ENCODE measurements at regions not wholly inside any gene's neighbourhood (a gene's known extent, or its start where the extent isn't known, plus 50 kb on each side); places are given as distances from the start of the nearest gene placed in this dataset.

DNA sequence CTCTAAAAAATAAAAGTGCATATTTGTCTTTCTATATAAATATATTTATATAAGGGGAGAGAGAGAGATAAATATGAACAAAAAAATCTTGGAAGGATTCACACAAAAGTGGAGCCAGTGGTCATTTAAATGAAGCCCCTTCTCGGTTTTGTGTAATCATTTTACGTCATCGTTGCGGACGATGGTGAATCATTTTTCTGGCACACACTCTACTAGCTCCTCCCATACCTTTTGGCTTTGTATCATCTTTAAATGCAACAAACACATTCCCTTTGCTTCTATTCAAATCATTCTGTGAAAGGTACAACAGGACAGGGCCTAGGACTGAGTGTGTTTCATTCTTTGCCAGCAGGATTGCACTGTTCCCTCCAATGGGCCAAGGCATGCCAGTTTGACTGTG lies 186.8 kb downstream of the TGFB2 start:
- CTCF ChIA-PET, result interaction anchor here (0.6 kb wide), 1 partner anchor 308 kb away, joined by 3 read pairs; no protein-coding TSS in a partner anchor
- intact Hi-C loops (cut with micrococcal nuclease), result no loop called here
- RAD21 ChIA-PET (ENCODE audit: low non-redundant PET in 1 of 2, low total read pairs in 2 of 2, uncharacterized antibody in 2 of 2, unreplicated experiment in 2 of 2), result no interaction called here
- no TSS peak for BruUV-seq (replicated peaks)
- Histone ChIP-seq H3K9ac (ENCODE audit: low read length) (no peak overlapping the region), H3K4me3 (replicated peaks in 1 of 2; ENCODE audit: low read depth in 1 of 2, low read length in 2 of 2) (no peak overlapping the region), H3K36me3 (ENCODE audit: control insufficient read depth in 1 of 2, insufficient read depth in 2 of 2, low read length in 2 of 2) (no peaks in the 10 kb centered on the region), H3K9me3 (ENCODE audit: control insufficient read depth in 1 of 2, insufficient read depth in 1 of 2, low read depth in 1 of 2, low read length in 2 of 2) (no peaks in the 10 kb centered on the region), H2AFZ (ENCODE audit: low read depth, low read length, poor library complexity, severe bottlenecking) (no peak overlapping the region), H3K4me2 (ENCODE audit: low read length) (no peak overlapping the region), H3K79me2 (ENCODE audit: insufficient read depth, low read length) (no peaks in the 10 kb centered on the region), H3K4me1 (ENCODE audit: control insufficient read depth in 1 of 2, insufficient read depth in 2 of 2, low read length in 2 of 2) (peaks cover 0 to 4% of the 10 kb centered on the region in 2 experiments; a peak in 1 of 4 replicates), H3K27ac (ENCODE audit: low read depth, low read length) (no peak overlapping the region), H4K20me1 (ENCODE audit: insufficient read depth) (no peaks in the 10 kb centered on the region), H3K27me3 (ENCODE audit: insufficient read depth, low read length) (no peaks in the 10 kb centered on the region), H3K9me2 (ENCODE audit: insufficient read depth) (no peaks in the 10 kb centered on the region; the same call in 1 of the 2 replicates)
- POLR2A ChIA-PET, result no interaction called here
- DNase-seq (ENCODE audit: low read depth, low spot score) (no peak), ATAC-seq (no peak)
- TF ChIP-seq TCF7L2 (IDR thresholded peaks at IDR 0.05; ENCODE audit: borderline replicate concordance, extremely low read depth, insufficient read depth, insufficient read length) (no peak), ZNF274 (IDR thresholded peaks at IDR 0.05; ENCODE audit: low read depth, low read length) (no peak), ZFX (IDR thresholded peaks at IDR 0.05) (no peak), EZH2 (IDR thresholded peaks at IDR 0.05) (no peak)

DNA sequence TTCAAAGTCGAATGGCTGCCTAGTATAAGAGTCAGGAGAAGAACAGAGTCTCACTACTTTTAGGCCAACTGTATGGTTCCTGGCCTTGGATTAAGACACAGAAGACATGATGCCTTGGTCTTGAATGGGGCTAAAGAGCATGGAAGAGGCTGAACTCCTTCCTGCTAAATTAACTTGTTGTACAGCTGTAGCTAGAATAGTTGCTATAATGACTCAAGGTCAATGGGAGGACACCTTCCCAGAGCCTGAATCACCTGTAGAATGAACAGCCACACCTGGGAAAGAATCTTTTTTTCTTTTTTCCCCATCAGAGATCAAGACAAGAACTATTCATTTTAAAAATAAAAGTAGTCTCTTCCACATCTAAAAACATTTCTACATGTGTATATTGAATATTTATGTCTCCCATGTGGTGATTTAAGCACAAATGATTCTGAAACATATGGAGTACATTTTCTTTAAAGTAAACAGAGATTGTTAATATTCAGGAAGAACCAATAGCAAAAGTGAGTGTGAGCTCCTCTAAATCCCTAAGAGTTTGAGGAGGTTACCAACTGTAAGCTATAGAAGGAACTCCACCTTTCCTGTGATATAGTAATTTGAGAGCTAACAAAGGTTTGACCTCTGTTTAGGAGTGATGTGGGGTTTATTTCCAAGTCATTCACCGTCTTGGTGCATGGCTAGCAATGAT lies 191.3 kb downstream of the TGFB2 start:
- Histone ChIP-seq H3K79me2 (ENCODE audit: insufficient read depth, low read length) (no peaks in the 10 kb centered on the region), H3K36me3 (ENCODE audit: control insufficient read depth in 1 of 2, insufficient read depth in 2 of 2, low read length in 2 of 2) (no peaks in the 10 kb centered on the region), H3K4me3 (replicated peaks in 1 of 2; ENCODE audit: low read depth in 1 of 2, low read length in 2 of 2) (no peak overlapping the region), H3K27ac (ENCODE audit: low read depth, low read length) (no peak overlapping the region), H3K9ac (ENCODE audit: low read length) (no peak overlapping the region), H2AFZ (ENCODE audit: low read depth, low read length, poor library complexity, severe bottlenecking) (no peak overlapping the region), H3K9me2 (ENCODE audit: insufficient read depth) (no peaks in the 10 kb centered on the region), H3K4me1 (ENCODE audit: control insufficient read depth in 1 of 2, insufficient read depth in 2 of 2, low read length in 2 of 2) (peaks cover 0 to 4% of the 10 kb centered on the region in 2 experiments; a peak in 1 of 4 replicates), H3K9me3 (ENCODE audit: control insufficient read depth in 1 of 2, insufficient read depth in 1 of 2, low read depth in 1 of 2, low read length in 2 of 2) (no peaks in the 10 kb centered on the region), H4K20me1 (ENCODE audit: insufficient read depth) (no peaks in the 10 kb centered on the region), H3K4me2 (ENCODE audit: low read length) (no peak overlapping the region), H3K27me3 (ENCODE audit: insufficient read depth, low read length) (no peaks in the 10 kb centered on the region)
- ATAC-seq (no peak), DNase-seq (ENCODE audit: low read depth, low spot score) (no peak)
- ChIA-PET RAD21 (ENCODE audit: low non-redundant PET in 1 of 2, low total read pairs in 2 of 2, uncharacterized antibody in 2 of 2, unreplicated experiment in 2 of 2) (no interaction called here), POLR2A (no interaction called here), CTCF (no interaction called here)
- TF ChIP-seq ZNF274 (IDR thresholded peaks at IDR 0.05; ENCODE audit: low read depth, low read length), result no peak
- TF ChIP-seq CEBPB (IDR thresholded peaks at IDR 0.05; ENCODE audit: low read depth), result no peak
- TF ChIP-seq, protein P1, sequence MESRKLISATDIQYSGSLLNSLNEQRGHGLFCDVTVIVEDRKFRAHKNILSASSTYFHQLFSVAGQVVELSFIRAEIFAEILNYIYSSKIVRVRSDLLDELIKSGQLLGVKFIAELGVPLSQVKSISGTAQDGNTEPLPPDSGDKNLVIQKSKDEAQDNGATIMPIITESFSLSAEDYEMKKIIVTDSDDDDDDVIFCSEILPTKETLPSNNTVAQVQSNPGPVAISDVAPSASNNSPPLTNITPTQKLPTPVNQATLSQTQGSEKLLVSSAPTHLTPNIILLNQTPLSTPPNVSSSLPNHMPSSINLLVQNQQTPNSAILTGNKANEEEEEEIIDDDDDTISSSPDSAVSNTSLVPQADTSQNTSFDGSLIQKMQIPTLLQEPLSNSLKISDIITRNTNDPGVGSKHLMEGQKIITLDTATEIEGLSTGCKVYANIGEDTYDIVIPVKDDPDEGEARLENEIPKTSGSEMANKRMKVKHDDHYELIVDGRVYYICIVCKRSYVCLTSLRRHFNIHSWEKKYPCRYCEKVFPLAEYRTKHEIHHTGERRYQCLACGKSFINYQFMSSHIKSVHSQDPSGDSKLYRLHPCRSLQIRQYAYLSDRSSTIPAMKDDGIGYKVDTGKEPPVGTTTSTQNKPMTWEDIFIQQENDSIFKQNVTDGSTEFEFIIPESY (IDR thresholded peaks at IDR 0.05; ENCODE audit: extremely low read depth, insufficient replicate concordance, low read length), result no peak
- TF ChIP-seq, protein P2, sequence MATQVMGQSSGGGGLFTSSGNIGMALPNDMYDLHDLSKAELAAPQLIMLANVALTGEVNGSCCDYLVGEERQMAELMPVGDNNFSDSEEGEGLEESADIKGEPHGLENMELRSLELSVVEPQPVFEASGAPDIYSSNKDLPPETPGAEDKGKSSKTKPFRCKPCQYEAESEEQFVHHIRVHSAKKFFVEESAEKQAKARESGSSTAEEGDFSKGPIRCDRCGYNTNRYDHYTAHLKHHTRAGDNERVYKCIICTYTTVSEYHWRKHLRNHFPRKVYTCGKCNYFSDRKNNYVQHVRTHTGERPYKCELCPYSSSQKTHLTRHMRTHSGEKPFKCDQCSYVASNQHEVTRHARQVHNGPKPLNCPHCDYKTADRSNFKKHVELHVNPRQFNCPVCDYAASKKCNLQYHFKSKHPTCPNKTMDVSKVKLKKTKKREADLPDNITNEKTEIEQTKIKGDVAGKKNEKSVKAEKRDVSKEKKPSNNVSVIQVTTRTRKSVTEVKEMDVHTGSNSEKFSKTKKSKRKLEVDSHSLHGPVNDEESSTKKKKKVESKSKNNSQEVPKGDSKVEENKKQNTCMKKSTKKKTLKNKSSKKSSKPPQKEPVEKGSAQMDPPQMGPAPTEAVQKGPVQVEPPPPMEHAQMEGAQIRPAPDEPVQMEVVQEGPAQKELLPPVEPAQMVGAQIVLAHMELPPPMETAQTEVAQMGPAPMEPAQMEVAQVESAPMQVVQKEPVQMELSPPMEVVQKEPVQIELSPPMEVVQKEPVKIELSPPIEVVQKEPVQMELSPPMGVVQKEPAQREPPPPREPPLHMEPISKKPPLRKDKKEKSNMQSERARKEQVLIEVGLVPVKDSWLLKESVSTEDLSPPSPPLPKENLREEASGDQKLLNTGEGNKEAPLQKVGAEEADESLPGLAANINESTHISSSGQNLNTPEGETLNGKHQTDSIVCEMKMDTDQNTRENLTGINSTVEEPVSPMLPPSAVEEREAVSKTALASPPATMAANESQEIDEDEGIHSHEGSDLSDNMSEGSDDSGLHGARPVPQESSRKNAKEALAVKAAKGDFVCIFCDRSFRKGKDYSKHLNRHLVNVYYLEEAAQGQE (IDR thresholded peaks at IDR 0.05; ENCODE audit: low read depth), result no peak
- TF ChIP-seq ZFX (IDR thresholded peaks at IDR 0.05), result no peak
- no peak for TF ChIP-seq EGR1 (IDR thresholded peaks at IDR 0.05; ENCODE audit: low read depth)
- TF ChIP-seq, protein P3, sequence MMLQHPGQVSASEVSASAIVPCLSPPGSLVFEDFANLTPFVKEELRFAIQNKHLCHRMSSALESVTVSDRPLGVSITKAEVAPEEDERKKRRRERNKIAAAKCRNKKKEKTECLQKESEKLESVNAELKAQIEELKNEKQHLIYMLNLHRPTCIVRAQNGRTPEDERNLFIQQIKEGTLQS (IDR thresholded peaks at IDR 0.05), result no peak
- TF ChIP-seq YY1 (IDR thresholded peaks at IDR 0.05; ENCODE audit: extremely low read depth, insufficient replicate concordance, low read depth, low read length), result no peak
- TF ChIP-seq EZH2 (IDR thresholded peaks at IDR 0.05), result no peak
- TF ChIP-seq SP1 (IDR thresholded peaks at IDR 0.05; ENCODE audit: low read depth), result no peak
- intact Hi-C loops (cut with micrococcal nuclease), result no loop called here
- no TSS peak for BruUV-seq (replicated peaks)
